GM12875 (cell line): ENCODE measurements at regions not wholly inside any gene's neighbourhood (a gene's known extent, or its start where the extent isn't known, plus 50 kb on each side); places are given as distances from the start of the nearest gene placed in this dataset.

Experiments
- H3K4me3 ChIP-seq: one replicate; pipeline ENCODE4 v1.5.1; 2011; ENCODE audit warnings: low read depth, low read length, control low read depth
- TF ChIP-seq, protein P1 (sequence below): IDR thresholded peaks from 2 replicates; pipeline ENCODE4 v1.5.1; 2011; ENCODE audit warnings: low read depth, mild to moderate bottlenecking, control low read depth, inconsistent platforms, low read length, moderate library complexity, borderline replicate concordance; ENCODE audit not compliant: insufficient read depth

DNA sequence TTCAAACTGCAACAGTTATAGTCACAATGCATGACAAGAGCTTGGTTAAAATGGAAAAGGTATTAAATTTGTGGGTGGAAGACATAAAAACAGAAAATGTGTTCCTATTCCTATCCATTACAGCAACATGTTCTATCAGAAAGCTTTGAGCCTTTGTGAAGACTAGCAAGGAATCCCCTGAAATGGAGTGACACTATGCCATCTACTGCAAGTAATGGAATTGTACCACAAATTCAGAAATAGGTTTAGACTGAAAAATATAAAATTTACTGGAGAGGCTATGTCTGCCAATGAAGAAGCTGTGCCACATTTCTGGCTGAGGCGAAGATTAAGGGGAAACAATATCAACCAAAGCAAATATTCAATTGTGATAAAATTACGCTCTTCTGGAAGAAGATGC, 247.9 kb downstream of the ADAM29 start:
- H3K4me3 ChIP-seq: no peak overlapping the region
- TF ChIP-seq, protein P1, sequence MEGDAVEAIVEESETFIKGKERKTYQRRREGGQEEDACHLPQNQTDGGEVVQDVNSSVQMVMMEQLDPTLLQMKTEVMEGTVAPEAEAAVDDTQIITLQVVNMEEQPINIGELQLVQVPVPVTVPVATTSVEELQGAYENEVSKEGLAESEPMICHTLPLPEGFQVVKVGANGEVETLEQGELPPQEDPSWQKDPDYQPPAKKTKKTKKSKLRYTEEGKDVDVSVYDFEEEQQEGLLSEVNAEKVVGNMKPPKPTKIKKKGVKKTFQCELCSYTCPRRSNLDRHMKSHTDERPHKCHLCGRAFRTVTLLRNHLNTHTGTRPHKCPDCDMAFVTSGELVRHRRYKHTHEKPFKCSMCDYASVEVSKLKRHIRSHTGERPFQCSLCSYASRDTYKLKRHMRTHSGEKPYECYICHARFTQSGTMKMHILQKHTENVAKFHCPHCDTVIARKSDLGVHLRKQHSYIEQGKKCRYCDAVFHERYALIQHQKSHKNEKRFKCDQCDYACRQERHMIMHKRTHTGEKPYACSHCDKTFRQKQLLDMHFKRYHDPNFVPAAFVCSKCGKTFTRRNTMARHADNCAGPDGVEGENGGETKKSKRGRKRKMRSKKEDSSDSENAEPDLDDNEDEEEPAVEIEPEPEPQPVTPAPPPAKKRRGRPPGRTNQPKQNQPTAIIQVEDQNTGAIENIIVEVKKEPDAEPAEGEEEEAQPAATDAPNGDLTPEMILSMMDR: no peak

DNA sequence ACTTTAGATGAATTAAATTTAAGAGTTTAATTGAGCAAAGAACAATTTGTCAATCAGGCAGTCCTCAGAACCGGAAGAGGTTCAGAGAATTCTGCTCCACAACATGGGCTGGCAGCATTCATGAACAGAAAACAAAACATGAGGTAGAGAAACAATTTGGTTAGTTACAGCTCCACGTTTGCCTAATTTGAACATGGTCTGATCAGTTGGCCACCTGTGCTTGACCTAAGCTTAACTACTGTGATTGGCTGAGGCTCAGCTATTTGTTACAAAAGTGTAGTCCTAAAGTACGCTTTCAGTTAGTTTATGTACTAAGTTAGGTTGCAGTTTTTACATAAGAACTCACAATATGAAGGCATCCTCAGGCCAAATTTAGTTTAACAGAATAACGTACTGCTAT, 258.6 kb downstream of the ADAM29 start:
- TF ChIP-seq, protein P1: no peak
- no peak overlapping the region for H3K4me3 ChIP-seq

DNA sequence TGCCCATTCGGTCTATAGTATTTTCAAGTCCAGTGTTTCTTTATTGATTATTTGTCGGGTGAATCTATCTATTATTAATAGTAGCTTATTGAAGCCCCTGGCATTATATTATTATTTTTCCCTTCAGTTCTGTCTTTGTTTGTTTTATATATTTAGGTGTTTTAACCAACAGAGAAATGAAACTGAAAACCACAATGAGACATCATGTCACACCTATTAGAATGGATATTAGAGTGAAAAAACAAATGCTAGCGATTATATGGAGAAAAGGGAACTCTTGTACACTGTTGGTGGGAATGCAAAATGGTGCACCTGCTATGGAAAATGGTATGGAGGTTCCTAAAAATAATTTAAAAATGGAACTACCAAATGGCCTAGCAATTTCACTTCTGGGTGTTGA, 272.5 kb downstream of the ADAM29 start:
- TF ChIP-seq, protein P1: no peak
- no peak overlapping the region for H3K4me3 ChIP-seq

DNA sequence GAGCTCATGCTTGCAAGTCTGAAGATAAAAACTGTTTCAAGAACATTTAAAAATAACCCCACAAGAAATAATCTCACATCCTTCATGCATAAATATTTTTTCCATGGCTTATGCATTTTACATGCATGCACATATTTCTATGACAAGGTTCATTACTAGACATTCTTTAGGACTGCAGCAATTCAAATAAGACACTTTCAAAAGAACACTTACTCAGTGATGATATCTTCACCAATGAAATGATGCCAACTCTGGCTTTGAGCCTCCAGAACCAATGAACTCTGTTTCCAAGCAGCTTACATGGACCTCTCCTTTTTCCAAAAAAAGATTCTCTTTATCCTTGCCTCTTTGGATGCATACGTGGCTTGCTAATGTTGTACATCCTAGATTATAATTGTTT, 279.9 kb downstream of the ADAM29 start:
- TF ChIP-seq, protein P1: no peak
- no peak overlapping the region for H3K4me3 ChIP-seq

DNA sequence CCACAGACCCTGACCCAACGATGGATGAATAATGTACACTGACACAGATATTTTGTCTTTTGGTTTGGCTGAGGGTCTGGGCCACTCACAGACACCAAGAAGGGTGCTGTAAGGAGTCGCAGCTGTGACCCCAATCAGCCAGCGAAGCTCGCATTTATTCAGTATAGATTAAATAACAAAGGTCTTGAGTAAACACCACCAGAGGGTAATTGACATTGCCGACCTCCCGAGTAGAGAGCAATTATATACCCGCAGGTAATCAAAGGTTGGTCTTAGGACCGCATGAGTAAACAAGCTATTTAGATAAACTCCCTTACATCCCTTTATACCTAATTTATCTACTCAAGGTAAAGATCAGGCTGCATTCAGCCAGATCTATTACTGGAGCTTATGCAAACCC, 297.1 kb downstream of the ADAM29 start:
- no peak overlapping the region for H3K4me3 ChIP-seq

DNA sequence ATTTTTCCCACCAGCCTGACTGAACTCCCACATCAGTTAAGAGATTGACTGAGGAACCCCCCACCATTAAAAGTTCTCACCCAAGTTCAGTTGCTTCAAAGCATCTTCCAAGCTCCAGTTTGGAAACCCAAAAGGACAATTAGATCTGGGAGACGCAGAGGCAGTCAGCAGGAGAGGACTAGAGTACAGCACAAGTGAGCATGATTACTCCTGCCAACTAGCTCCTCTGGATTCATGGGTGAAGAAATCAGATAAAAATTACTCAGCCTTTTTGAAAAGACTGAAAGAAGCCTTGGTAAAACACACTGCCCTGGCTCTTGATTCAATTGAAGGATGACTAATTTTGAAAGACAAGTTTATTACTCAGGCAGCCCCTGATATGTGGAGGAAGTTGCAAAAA, 297.5 kb downstream of the ADAM29 start:
- TF ChIP-seq, protein P1: no peak
- no peak overlapping the region for H3K4me3 ChIP-seq

More for the DNA sequence above, 297.1 kb downstream of the ADAM29 start:
- TF ChIP-seq, protein P1: no peak

DNA sequence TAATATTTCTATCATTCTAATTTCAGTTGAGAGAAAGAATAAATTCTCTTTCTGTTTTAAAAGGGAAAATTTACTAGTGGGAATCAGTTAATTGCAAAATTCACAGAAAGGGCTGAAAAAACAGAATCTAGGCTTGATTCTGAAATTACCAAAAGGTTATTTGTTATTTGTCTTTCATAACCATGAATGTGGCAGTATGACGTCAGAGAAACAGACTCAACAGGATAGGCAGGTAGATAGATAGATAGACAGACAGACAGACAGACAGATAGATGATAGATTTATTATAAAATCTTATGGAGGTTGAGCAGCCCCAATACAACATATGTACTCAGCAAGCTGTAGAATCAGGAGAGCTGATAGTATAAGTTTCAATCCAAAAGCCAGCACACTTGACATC, 311.0 kb downstream of the ADAM29 start:
- TF ChIP-seq, protein P1: no peak

More for the DNA sequence above, 311.0 kb downstream of the ADAM29 start:
- no peak overlapping the region for H3K4me3 ChIP-seq
